Endothelial cell of umbilical vein (primary cell): ENCODE measurements at regions not wholly inside any gene's neighbourhood (a gene's known extent, or its start where the extent isn't known, plus 50 kb on each side); places are given as distances from the start of the nearest gene placed in this dataset.

Source experiments
- CTCF ChIP-seq, 2 donors: IDR thresholded peaks; 1 replicate in 1 of 2; 2 replicates in 1 of 2; pipeline ENCODE4 v1.5.1; 2011; ENCODE audit warnings: low read length in 2 of 2, mild to moderate bottlenecking in 2 of 2, moderate library complexity in 2 of 2, control low read depth in 1 of 2, inconsistent platforms in 1 of 2, low read depth in 1 of 2; ENCODE audit not compliant: insufficient read depth in 1 of 2; ENCODE audit errors: extremely low read depth in 1 of 2
- EZH2 ChIP-seq: IDR thresholded peaks from 2 replicates; pipeline ENCODE4 v1.6.1; 2012; ENCODE audit warnings: borderline replicate concordance, low read depth, mild to moderate bottlenecking, moderate library complexity, low read length, inconsistent platforms; ENCODE audit not compliant: severe bottlenecking
- FOS ChIP-seq: IDR thresholded peaks from 2 replicates; pipeline ENCODE4 v1.6.1; 2011; ENCODE audit warnings: mild to moderate bottlenecking, low read length, moderate library complexity, borderline replicate concordance; ENCODE audit not compliant: insufficient read depth
- JUN ChIP-seq: IDR thresholded peaks from 2 replicates; pipeline ENCODE4 v1.6.1; 2011; ENCODE audit warnings: borderline replicate concordance, low read depth; ENCODE audit not compliant: insufficient read length, insufficient read depth
- MAX ChIP-seq: IDR thresholded peaks from 2 replicates; pipeline ENCODE4 v1.6.1; 2011; ENCODE audit not compliant: insufficient read depth, insufficient read length
- POLR2A ChIP-seq: IDR thresholded peaks from 2 replicates; pipeline ENCODE4 v1.6.1; 2012; ENCODE audit warnings: low read depth, mild to moderate bottlenecking, control low read depth, low read length
- POLR2AphosphoS5 ChIP-seq: IDR thresholded peaks from 2 replicates; pipeline ENCODE4 v1.6.1; 2012; ENCODE audit warnings: low read depth, mild to moderate bottlenecking, control low read depth, low read length, moderate library complexity; ENCODE audit not compliant: insufficient read depth

GRCh38 chr3:176590722-176591121 lies 606.6 kb downstream of the TBL1XR1 start:
- TF ChIP-seq POLR2A (no peak), CTCF (IDR thresholded peaks at IDR 0.05; ENCODE audit: extremely low read depth in 1 of 2, insufficient read depth in 1 of 2, low read depth in 1 of 2, low read length in 2 of 2) (no peak), JUN (no peak), POLR2AphosphoS5 (no peak), MAX (no peak), FOS (peak; percentile 44), EZH2 (no peak)
